Neural cell (in vitro differentiated cells): ENCODE measurements at regions not wholly inside any gene's neighbourhood (a gene's known extent, or its start where the extent isn't known, plus 50 kb on each side); places are given as distances from the start of the nearest gene placed in this dataset.

Source experiments
- CTCF ChIP-seq: fragments of 450-650 bp; IDR thresholded peaks from 2 replicates; pipeline ENCODE4 v1.5.1; 2014; ENCODE audit warnings: antibody characterized with exemption, mild to moderate bottlenecking, moderate library complexity; ENCODE audit not compliant: poor library complexity, severe bottlenecking
- EZH2 ChIP-seq: fragments of 200-600, 300-800 bp; shearing (Covaris generic), sonication (generic); IDR thresholded peaks from 2 replicates; pipeline ENCODE4 v1.6.1; 2014; ENCODE audit warnings: antibody characterized with exemption, low read length, borderline replicate concordance, mild to moderate bottlenecking; ENCODE audit not compliant: insufficient read depth, poor library complexity, severe bottlenecking
- POLR2AphosphoS5 ChIP-seq: IDR thresholded peaks from 2 replicates; pipeline ENCODE4 v1.6.1; 2012
- REST ChIP-seq: IDR thresholded peaks from 2 replicates; pipeline ENCODE4 v1.6.1; 2012; ENCODE audit warnings: borderline replicate concordance
- SMC3 ChIP-seq: fragments of 450-650 bp; conservative IDR thresholded peaks from 2 replicates; pipeline ENCODE4 v1.6.1; 2014; ENCODE audit warnings: antibody characterized with exemption, mild to moderate bottlenecking, moderate library complexity; ENCODE audit not compliant: poor library complexity

- TF ChIP-seq REST (no peak), CTCF (no peak), SMC3 (no peak), EZH2 (no peak), POLR2AphosphoS5 (no peak)
Measured at GRCh38 chr2:187102381-187102780, 253.4 kb upstream of the ZSWIM2 start.
